Left ventricle myocardium superior (tissue), 1 donor: ENCODE measurements at regions not wholly inside any gene's neighbourhood (a gene's known extent, or its start where the extent isn't known, plus 50 kb on each side); places are given as distances from the start of the nearest gene placed in this dataset.

Source experiments
- ATAC-seq: fragments of 200-7000 bp; cut with Tn5 transposase; one replicate; pipeline ENCODE4 v1.9.1; 2020; ENCODE audit warnings: mild to moderate bottlenecking, moderate library complexity
- DNase-seq: peaks from one replicate; pipeline ENCODE4 v3.0.0-alpha.2; 2020
- intact Hi-C: fragments of 100-400 bp; cut with micrococcal nuclease; formaldehyde crosslinking; loops from one replicate; pipeline ENCODE4 v1.11.0; 2022
- donor health status: DM: no; HTN: yes; CAD: no; lungs with severe emphysema.

GRCh38 chr9:28799876-28800275 lies 1226.6 kb upstream of the C9orf72 start:
- ATAC-seq (no peak), DNase-seq (no peak)
- intact Hi-C loops, result no loop called here

GRCh38 chr9:28801144-28801799 lies 1228.0 kb upstream of the C9orf72 start:
- intact Hi-C loops, result no loop called here
- DNase-seq (no peak), ATAC-seq (no peak)

GRCh38 chr9:28805197-28805596 lies 1231.9 kb upstream of the C9orf72 start:
- DNase-seq, result no peak
- intact Hi-C loops, result no loop called here
- no peak for ATAC-seq

DNA sequence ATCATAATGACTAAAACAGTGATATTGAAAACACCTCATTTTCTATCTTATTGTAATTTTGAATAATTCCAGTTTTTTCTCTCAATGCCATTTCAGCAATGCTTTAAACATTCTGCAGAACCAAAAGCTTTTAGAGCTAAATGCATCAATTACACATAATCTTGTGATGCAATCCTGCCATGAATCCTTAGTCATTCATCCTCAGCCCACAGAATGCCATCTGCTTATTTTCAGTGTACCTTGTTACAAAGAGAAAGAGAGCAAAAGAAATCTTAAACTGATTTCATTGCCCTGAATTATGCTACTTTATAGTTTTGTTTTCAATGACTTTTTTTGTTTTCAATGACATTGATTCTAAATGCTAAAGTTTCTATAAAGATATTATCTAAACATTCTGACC lies 1234.8 kb upstream of the C9orf72 start:
- intact Hi-C loops, result no loop called here
- no peak for ATAC-seq

DNA sequence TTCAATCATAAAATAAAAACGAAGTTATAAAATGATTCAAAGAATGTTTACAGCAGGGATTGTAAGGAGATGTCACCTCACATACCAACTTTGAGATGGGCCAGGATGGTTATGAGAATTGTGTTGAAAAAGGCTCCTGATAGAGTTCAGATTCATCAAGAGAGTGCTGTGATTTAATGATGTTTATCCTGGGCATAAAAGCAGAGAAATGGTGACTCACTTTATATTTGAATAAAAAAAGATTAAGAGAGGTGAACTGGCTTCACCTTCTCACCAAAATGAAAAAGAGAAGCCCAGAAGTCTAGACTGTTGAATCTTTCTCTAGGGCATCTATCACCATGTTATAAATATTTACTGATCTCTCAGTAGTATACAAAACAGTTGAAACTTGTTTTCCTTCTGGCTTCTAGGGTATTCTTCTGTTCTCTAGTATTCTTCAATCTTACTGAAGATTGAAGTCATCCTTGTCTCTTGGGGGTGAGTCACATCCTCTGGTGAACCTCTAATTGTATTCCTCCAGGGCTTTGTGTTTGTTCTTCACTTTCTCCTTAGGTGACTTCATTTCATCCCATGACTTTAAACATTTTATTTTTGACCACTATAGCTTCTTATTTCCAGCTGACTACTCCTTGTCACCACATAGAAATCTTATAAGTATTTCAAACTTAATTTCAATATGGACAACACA lies 1237.3 kb upstream of the C9orf72 start:
- ATAC-seq, result no peak
- intact Hi-C loops, result no loop called here
- DNase-seq, result no peak

More for the DNA sequence above, 1234.8 kb upstream of the C9orf72 start:
- DNase-seq, result no peak

- ATAC-seq, result no peak
- DNase-seq, result no peak
- intact Hi-C loops, result no loop called here
These were observed 1247.5 kb upstream of the C9orf72 start for GRCh38 chr9:28820741-28821140.

DNA sequence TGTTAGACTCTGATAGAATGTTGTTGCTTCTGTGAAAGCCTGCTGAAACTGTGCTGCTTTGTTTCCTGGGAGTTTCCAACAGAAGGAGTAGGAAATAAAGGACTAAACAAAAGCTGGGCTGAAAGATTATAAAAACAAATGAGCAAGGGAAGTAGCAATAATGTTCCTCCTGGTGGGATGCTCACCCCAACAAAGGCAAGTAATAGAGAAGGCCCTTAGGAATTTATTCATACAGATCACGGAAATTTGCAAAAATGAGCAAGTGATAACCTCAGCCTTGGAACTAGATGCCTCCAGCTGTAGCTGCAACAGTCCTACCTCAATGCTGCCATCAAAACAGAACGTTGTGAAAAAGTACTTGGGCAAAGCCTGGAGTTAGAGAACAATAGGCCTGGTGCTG lies 1248.0 kb upstream of the C9orf72 start:
- intact Hi-C loops, result no loop called here
- ATAC-seq, result no peak
- no peak for DNase-seq

DNA sequence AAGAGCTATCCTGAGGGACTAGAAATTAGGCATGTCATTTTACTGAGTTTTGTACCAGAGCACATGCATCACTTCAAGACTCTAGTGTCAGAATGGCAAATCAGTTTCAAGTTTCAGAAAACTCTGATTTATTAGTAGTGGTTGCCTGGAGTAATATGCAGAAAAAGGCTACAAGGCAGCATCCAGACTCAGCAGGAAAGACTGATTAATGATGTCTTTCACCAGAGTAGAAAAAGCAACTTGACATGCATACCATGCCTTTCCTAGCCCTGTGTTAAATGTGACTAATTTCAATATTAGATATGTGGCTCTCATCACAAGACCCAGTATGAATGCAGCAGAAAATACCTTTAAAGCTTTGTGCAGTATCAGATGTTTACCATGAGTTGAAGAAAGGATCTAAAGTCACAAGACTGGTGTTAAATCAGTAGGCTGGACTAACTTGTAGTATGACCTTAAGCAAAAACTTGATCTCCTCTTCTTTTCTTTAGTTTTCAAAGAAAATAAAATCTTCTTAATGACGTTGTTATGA lies 1251.2 kb upstream of the C9orf72 start:
- intact Hi-C loops, result no loop called here
- no peak for ATAC-seq

DNA sequence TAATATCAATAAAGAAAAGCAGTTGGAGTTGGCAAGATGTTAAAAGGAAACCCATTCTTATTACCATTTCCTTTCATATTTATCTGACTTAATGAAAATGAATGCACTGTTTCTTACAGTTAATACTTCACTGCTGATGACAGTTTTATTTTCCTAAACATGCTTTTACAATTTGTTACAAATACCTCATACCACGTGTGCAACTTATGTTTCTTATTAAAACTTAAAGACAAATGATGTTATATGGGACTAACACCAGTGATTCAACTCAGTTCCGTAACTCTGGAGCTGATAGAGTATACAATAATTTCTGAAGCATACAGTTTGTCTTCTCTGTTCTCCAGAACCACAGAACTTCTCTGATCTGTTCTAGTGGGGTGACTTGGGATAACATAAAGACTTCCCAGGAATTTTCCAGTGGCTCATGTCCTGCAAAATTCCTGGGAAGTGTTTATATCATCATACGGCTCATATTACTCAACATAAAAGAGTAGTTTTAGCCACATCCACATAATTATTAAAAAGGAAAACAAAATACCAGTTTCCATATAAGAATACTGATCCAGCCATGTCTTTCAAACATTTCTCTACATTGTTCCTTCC lies 1259.0 kb upstream of the C9orf72 start:
- ATAC-seq (no peak), DNase-seq (no peak)
- intact Hi-C loops, result no loop called here

More for the DNA sequence above, 1251.2 kb upstream of the C9orf72 start:
- no peak for DNase-seq

DNA sequence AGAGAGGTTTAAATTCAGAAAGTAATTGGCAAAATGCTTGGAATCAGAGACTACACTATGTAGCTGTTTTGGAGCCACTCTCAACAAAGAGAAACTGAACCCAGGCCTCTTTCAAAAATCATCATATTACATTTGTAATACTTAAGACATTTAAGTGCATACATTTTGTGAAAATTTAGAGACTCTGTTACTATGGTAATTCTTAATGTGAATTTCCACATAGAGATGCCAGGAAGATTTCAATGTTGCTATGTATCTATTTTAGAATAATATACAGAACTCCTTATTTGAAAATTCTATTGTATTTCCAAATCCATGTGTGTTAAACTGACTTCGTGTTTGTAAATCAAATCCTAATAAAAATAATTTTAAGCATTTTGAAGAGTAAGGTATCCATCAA lies 1260.9 kb upstream of the C9orf72 start:
- no peak for ATAC-seq
- DNase-seq, result no peak
- intact Hi-C loops, result no loop called here

GRCh38 chr9:28839778-28840430 lies 1266.6 kb upstream of the C9orf72 start:
- intact Hi-C loops, result no loop called here

GRCh38 chr9:28841775-28842174 lies 1268.5 kb upstream of the C9orf72 start:
- DNase-seq (no peak), ATAC-seq (no peak)
- intact Hi-C loops, result no loop called here

More at GRCh38 chr9:28839778-28840430, 1266.6 kb upstream of the C9orf72 start:
- no peak for ATAC-seq
- no peak for DNase-seq

DNA sequence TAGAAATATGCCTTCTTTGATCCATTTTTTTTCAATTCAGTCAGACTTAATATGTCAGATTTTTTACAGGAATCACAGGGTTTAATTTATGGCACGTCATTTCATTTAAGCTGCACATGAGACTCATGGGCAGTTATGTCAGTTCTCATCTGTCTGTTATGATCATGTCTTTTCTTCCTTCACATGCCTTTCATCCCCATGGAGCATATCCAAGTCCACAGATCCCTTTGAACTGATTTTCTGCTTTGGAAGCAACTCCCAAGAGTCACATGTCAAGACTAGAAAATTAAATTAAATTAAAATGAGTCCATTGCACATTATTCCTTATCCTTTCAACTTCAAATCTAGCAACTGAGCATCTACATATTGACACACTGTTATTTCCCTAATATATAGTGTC lies 1274.0 kb upstream of the C9orf72 start:
- DNase-seq, result no peak
- no peak for ATAC-seq
- intact Hi-C loops, result no loop called here

DNA sequence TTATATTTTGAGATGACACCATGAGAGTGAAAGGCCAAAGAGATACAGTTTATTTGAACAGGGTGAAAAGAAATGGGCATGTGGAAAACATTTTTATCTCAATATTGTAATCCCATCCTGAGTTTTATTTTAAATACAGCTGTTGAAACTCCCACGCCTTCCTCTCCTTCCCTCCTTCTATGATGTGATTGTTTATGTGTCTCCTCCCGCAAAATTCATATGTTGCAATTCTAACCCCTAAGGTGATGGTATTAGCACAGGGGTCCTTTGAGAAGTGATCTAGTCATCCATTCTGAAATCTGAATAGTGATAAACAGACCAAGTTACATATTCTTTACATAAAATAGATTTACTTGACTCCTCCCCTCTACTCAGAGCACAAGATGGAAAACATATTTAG lies 1275.4 kb upstream of the C9orf72 start:
- ATAC-seq (no peak), DNase-seq (no peak)
- intact Hi-C loops, result no loop called here

DNA sequence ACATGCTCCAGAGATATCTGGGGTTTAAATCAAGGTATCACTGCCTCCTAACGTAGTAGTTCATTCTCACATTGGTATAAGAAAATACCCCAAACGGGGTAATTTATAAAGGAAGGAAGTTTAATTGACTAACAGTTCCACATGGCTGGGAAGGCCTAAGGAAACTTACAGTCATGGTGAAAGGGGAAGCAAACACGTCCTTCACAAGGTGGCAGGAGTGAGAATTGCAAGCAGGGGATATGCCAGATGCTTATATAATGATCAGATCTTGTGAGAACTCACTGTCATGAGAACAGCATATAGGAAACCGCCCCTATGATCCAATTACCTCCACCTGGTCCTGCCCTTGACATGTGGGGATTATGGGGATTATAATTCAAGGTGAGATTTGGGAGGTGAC lies 1280.2 kb upstream of the C9orf72 start:
- ATAC-seq (no peak), DNase-seq (no peak)
- intact Hi-C loops, result no loop called here

GRCh38 chr9:28866951-28867350 lies 1293.7 kb upstream of the C9orf72 start:
- DNase-seq, result no peak
- intact Hi-C loops, result no loop called here
- no peak for ATAC-seq

- DNase-seq, result no peak
- ATAC-seq, result no peak
- intact Hi-C loops, result no loop called here
These were observed 1295.1 kb upstream of the C9orf72 start for GRCh38 chr9:28868228-28868990.

- DNase-seq (no peak), ATAC-seq (no peak)
- intact Hi-C loops, result no loop called here
These were observed 1309.2 kb upstream of the C9orf72 start for GRCh38 chr9:28882529-28882928.

- ATAC-seq, result no peak
- intact Hi-C loops, result no loop called here
These were observed 1310.0 kb upstream of the C9orf72 start for GRCh38 chr9:28883234-28883633.

More at GRCh38 chr9:28883234-28883633, 1310.0 kb upstream of the C9orf72 start:
- DNase-seq, result no peak
